ENCODE measurements at regions not wholly inside any gene's neighbourhood (a gene's known extent, or its start where the extent isn't known, plus 50 kb on each side); places are given as distances from the start of the nearest gene placed in this dataset.
A peak's percentile ranks its signal among the peaks of the same experiment; 100 is the strongest.
"Not testable (repeated sequence)": the region's sequence is repeated elsewhere in the genome, so short reads cannot be mapped to it uniquely, and the experiment has no call there.

DNA sequence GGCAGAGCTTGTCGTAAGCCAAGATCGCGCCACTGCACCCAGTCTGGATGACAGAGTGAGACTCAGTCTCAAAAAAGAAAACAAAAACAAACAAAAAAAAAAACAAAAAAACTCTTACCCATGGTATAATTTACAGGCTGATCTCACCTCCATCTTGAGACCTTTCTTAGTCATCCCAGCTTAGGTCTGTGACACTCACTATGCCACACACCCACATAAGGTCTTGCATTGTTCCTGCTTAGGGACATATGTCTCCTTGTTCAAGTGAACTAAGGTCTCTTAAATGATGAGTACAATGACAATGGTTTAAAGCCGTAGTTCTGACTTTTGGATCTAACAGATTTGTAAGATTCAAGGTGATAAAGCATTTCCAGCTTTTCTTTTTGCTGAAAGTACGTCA is 360.2 kb upstream of the ARHGEF26 start:
- H3K27ac ChIP-seq (ENCODE audit: insufficient read depth, low read depth, low read length, poor library complexity, severe bottlenecking) = no peak overlapping the region
- no peaks in the 10 kb centered on the region for H3K36me3 ChIP-seq (ENCODE audit: control insufficient read depth, insufficient read depth, low read length)
- no peak overlapping the region for H3K4me3 ChIP-seq (ENCODE audit: insufficient read depth, low read depth, low read length)
- H3K9me3 ChIP-seq (ENCODE audit: control insufficient read depth, low read length) = no peaks in the 10 kb centered on the region
- no peaks in the 10 kb centered on the region for H3K4me1 ChIP-seq (ENCODE audit: control insufficient read depth, insufficient read depth, low read length)
- H3K27me3 ChIP-seq (ENCODE audit: control insufficient read depth, insufficient read depth, low read length, poor library complexity, severe bottlenecking) = no peaks in the 10 kb centered on the region
- 95 to 96% methylated on average over 4 of the region's 5 CpGs for WGBS, 2 experiments

- Histone ChIP-seq H3K4me1 (ENCODE audit: control insufficient read depth, insufficient read depth, low read length) (no peaks in the 10 kb centered on the region), H3K36me3 (ENCODE audit: control insufficient read depth, insufficient read depth, low read length) (no peaks in the 10 kb centered on the region), H3K27ac (ENCODE audit: insufficient read depth, low read depth, low read length, poor library complexity, severe bottlenecking) (no peak overlapping the region), H3K9me3 (ENCODE audit: control insufficient read depth, low read length) (no peaks in the 10 kb centered on the region), H3K27me3 (ENCODE audit: control insufficient read depth, insufficient read depth, low read length, poor library complexity, severe bottlenecking) (no peaks in the 10 kb centered on the region), H3K4me3 (ENCODE audit: insufficient read depth, low read depth, low read length) (no peak overlapping the region)
- WGBS, 2 experiments = 93 to 99% methylated on average over 4 to 6 of the region's 6 CpGs
Observed at GRCh38 chr3:153762411-153763235, 358.6 kb upstream of the ARHGEF26 start.

DNA sequence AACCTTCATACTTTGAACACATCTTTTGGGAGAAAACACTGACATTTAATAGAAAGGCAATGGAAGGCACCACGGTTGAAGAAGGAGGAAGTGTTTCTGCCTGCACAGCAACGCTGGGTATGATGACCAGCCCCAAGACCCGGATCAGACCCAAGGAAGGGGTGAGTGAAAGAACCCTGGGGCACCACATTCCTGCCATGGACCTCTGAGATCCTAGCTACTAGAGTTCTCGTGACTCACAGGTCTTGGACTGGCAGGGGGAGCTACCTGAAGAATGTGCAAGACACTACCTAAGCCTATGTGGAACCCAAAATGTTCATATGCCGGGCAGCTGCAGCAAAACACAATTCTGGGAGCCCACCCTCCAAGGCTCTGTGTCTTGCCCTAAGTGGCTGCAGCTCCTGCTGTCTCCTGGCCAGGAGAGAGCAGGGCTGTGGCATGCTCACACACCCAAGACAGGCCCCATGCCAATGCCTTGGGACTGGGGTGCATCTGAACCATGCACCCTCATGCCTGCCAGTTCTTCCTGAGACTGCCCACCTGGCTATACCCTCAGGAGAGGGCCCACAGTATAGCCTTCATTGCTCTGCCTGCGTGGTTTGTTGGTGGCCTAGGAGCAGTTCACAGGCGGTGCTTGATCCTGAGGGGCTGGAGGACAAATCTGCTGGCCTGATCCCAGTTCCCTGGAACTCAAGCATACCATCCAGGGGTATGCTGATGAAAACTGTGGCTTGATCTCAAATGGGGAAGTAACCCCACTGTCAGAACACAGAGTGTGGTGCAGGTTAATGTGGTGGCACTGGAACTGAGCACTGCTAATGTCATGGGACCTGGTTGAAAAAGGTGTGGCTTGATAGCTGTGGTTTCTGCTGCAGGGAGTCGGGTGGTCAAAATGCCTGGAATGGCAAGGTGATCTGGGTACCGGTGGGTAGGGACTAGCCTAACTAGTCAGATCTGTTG is 353.3 kb upstream of the ARHGEF26 start:
- no peak overlapping the region for H3K27ac ChIP-seq (ENCODE audit: insufficient read depth, low read depth, low read length, poor library complexity, severe bottlenecking)
- H3K27me3 ChIP-seq (ENCODE audit: control insufficient read depth, insufficient read depth, low read length, poor library complexity, severe bottlenecking) = no peaks in the 10 kb centered on the region
- no peaks in the 10 kb centered on the region for H3K9me3 ChIP-seq (ENCODE audit: control insufficient read depth, low read length)
- 90% methylated on average over 9 of the region's 9 CpGs for WGBS, 2 experiments
- H3K4me3 ChIP-seq (ENCODE audit: insufficient read depth, low read depth, low read length) = no peak overlapping the region
- H3K4me1 ChIP-seq (ENCODE audit: control insufficient read depth, insufficient read depth, low read length) = no peaks in the 10 kb centered on the region
- no peaks in the 10 kb centered on the region for H3K36me3 ChIP-seq (ENCODE audit: control insufficient read depth, insufficient read depth, low read length)

- H3K4me3 ChIP-seq (ENCODE audit: insufficient read depth, low read depth, low read length) = no peak overlapping the region
- no peak overlapping the region for H3K27ac ChIP-seq (ENCODE audit: insufficient read depth, low read depth, low read length, poor library complexity, severe bottlenecking)
- H3K27me3 ChIP-seq (ENCODE audit: control insufficient read depth, insufficient read depth, low read length, poor library complexity, severe bottlenecking) = no peaks in the 10 kb centered on the region
- H3K4me1 ChIP-seq (ENCODE audit: control insufficient read depth, insufficient read depth, low read length) = no peaks in the 10 kb centered on the region
- H3K36me3 ChIP-seq (ENCODE audit: control insufficient read depth, insufficient read depth, low read length) = no peaks in the 10 kb centered on the region
- 49 to 51% methylated on average over 5 of the region's 5 CpGs for WGBS, 2 experiments
- H3K9me3 ChIP-seq (ENCODE audit: control insufficient read depth, low read length) = no peaks in the 10 kb centered on the region
Observed at GRCh38 chr3:153768561-153769469, 352.4 kb upstream of the ARHGEF26 start.

DNA sequence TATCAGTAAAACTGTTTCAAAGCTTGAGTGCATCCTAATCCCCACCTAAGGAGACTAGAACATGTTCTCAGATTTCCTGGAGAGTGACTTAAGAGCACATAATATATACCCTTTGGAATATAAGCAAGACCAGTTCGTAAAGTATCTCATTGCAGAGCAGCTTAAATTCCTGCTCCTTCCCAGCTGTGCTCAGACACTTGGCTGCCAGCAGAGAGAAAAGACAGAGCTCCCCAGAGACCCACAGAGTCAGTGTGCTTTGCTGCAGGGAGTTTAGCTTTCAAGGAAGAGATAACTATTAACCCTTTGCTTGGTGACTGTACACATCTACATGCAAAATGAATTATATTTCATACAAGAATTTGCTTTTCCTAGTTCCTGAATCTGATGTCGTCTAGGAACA is 338.1 kb upstream of the ARHGEF26 start:
- 40 to 43% methylated on average over 2 of the region's 2 CpGs for WGBS, 2 experiments
- Histone ChIP-seq H3K27ac (ENCODE audit: insufficient read depth, low read depth, low read length, poor library complexity, severe bottlenecking) (peak overlapping the region; percentile 6), H3K9me3 (ENCODE audit: control insufficient read depth, low read length) (no peaks in the 10 kb centered on the region), H3K36me3 (ENCODE audit: control insufficient read depth, insufficient read depth, low read length) (no peaks in the 10 kb centered on the region), H3K4me3 (ENCODE audit: insufficient read depth, low read depth, low read length) (no peak overlapping the region), H3K27me3 (ENCODE audit: control insufficient read depth, insufficient read depth, low read length, poor library complexity, severe bottlenecking) (no peaks in the 10 kb centered on the region), H3K4me1 (ENCODE audit: control insufficient read depth, insufficient read depth, low read length) (peaks cover 5% of the 10 kb centered on the region)

DNA sequence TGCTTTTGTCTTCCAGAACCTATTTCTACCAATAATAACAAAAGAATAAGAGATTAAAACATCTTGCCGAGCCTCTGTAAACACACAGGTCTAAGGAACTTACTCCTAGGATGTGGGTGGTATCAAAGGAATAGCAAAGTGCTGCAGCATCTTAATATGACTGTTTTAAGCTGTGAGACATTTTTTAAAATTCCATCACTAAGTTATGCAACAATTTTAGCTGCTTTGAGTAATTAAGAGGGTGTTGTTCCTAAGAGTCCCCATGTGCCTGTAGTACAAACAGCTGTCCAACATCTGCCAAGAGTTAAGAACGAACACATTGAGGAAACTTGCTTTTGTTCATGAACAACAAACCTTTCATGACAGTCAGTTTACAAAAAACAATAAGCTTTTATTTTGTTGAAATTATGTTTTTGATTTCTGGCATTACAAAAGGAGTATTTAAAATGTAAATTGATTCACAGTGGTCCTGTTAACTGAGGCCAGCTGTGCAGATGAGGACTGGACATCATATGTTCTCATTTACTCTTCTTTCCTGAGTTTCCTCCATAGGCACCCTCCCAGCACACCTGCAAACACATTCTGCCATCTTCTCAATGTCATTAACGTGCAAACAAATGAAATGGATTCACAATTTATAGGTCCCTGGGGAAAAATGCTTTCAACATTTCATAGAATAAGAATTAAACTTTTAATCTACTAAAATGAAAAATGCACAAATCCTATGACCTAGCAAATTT is 337.3 kb upstream of the ARHGEF26 start:
- peak overlapping the region; percentile 6 for H3K27ac ChIP-seq (ENCODE audit: insufficient read depth, low read depth, low read length, poor library complexity, severe bottlenecking)

DNA sequence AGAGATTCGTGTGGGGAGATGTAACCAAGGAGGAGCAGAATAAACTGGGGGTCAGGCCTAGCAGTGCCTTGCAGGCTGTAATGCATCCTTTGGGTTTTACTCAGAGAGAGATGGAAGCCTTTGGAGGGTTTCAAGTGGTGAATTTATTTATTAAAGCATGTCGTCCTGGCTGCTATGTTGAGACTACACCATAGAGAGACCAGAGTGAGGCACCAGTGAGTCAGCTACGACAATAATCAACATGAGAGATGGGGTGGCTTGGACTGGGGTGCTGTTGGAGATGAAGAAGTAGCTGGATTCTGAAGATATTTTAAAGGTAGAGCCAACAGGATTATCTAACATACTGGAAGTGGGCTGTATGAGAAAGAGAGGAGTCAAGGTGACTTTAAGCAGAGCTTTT is 335.3 kb upstream of the ARHGEF26 start:
- 77 to 86% methylated on average over 3 of the region's 3 CpGs for WGBS, 2 experiments

More for the DNA sequence above, 337.3 kb upstream of the ARHGEF26 start:
- no peaks in the 10 kb centered on the region for H3K27me3 ChIP-seq (ENCODE audit: control insufficient read depth, insufficient read depth, low read length, poor library complexity, severe bottlenecking)
- peaks cover 5% of the 10 kb centered on the region for H3K4me1 ChIP-seq (ENCODE audit: control insufficient read depth, insufficient read depth, low read length)
- no peaks in the 10 kb centered on the region for H3K9me3 ChIP-seq (ENCODE audit: control insufficient read depth, low read length)
- no peak overlapping the region for H3K4me3 ChIP-seq (ENCODE audit: insufficient read depth, low read depth, low read length)
- 42 to 50% methylated on average over 2 to 3 of the region's 3 CpGs for WGBS, 2 experiments
- no peaks in the 10 kb centered on the region for H3K36me3 ChIP-seq (ENCODE audit: control insufficient read depth, insufficient read depth, low read length)

DNA sequence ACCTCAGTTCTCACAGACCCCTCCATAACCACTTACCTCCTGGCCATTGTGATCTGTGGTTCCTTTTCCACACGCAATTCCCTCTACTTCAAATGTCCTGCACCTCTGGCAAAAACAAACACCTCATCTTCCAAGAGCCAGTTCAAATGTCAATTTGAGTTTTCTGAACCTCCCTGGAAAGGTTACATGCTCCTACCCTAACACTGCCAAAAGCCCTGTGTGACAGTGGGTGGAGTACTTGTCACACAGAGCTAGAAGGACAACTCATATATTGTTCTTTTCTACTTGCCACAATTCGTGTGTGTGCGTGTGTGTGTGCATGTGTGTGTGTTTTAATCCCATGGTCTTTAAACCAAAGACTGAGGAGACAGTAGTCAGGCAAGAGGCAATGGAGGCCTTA is 331.8 kb upstream of the ARHGEF26 start:
- WGBS, 2 experiments = 81 to 96% methylated on average over 3 of the region's 3 CpGs
- H3K27ac ChIP-seq (ENCODE audit: insufficient read depth, low read depth, low read length, poor library complexity, severe bottlenecking) = no peak overlapping the region

More for the DNA sequence above, 335.3 kb upstream of the ARHGEF26 start:
- H3K27ac ChIP-seq (ENCODE audit: insufficient read depth, low read depth, low read length, poor library complexity, severe bottlenecking) = no peak overlapping the region
- H3K4me1 ChIP-seq (ENCODE audit: control insufficient read depth, insufficient read depth, low read length) = peaks cover 5% of the 10 kb centered on the region
- H3K36me3 ChIP-seq (ENCODE audit: control insufficient read depth, insufficient read depth, low read length) = no peaks in the 10 kb centered on the region
- no peaks in the 10 kb centered on the region for H3K27me3 ChIP-seq (ENCODE audit: control insufficient read depth, insufficient read depth, low read length, poor library complexity, severe bottlenecking)
- no peaks in the 10 kb centered on the region for H3K9me3 ChIP-seq (ENCODE audit: control insufficient read depth, low read length)
- no peak overlapping the region for H3K4me3 ChIP-seq (ENCODE audit: insufficient read depth, low read depth, low read length)

GRCh38 chr3:153797056-153797455 is 324.1 kb upstream of the ARHGEF26 start:
- H3K4me3 ChIP-seq (ENCODE audit: insufficient read depth, low read depth, low read length); H3K27me3 ChIP-seq (ENCODE audit: control insufficient read depth, insufficient read depth, low read length, poor library complexity, severe bottlenecking); H3K9me3 ChIP-seq (ENCODE audit: control insufficient read depth, low read length); H3K27ac ChIP-seq (ENCODE audit: insufficient read depth, low read depth, low read length, poor library complexity, severe bottlenecking); H3K36me3 ChIP-seq (ENCODE audit: control insufficient read depth, insufficient read depth, low read length); H3K4me1 ChIP-seq (ENCODE audit: control insufficient read depth, insufficient read depth, low read length): not testable (repeated sequence)
- WGBS, 2 experiments = 79 to 81% methylated on average over 7 to 8 of the region's 13 CpGs

More for the DNA sequence above, 331.8 kb upstream of the ARHGEF26 start:
- Histone ChIP-seq H3K4me1 (ENCODE audit: control insufficient read depth, insufficient read depth, low read length) (no peaks in the 10 kb centered on the region), H3K27me3 (ENCODE audit: control insufficient read depth, insufficient read depth, low read length, poor library complexity, severe bottlenecking) (no peaks in the 10 kb centered on the region), H3K4me3 (ENCODE audit: insufficient read depth, low read depth, low read length) (no peak overlapping the region), H3K9me3 (ENCODE audit: control insufficient read depth, low read length) (no peaks in the 10 kb centered on the region), H3K36me3 (ENCODE audit: control insufficient read depth, insufficient read depth, low read length) (no peaks in the 10 kb centered on the region)
